Brain microvascular endothelial cell (primary cell): ENCODE measurements at regions not wholly inside any gene's neighbourhood (a gene's known extent, or its start where the extent isn't known, plus 50 kb on each side); places are given as distances from the start of the nearest gene placed in this dataset.

ENCODE experiments used
- DNase-seq: peaks from one replicate; pipeline ENCODE4 v3.0.0-alpha.2; 2020
- H3K27ac ChIP-seq: fragments of 250-450 bp; sonication (Bioruptor Pico); 2 replicates; pipeline ENCODE4 v1.5.1; 2020; ENCODE audit warnings: mild to moderate bottlenecking, moderate library complexity
- H3K27me3 ChIP-seq: fragments of 250-450 bp; sonication (Bioruptor Pico); replicated peaks from 2 replicates; pipeline ENCODE4 v1.5.1; 2020; ENCODE audit warnings: mild to moderate bottlenecking
- H3K36me3 ChIP-seq: fragments of 250-450 bp; sonication (Bioruptor Pico); replicated peaks from 2 replicates; pipeline ENCODE4 v1.5.1; 2020; ENCODE audit warnings: mild to moderate bottlenecking
- H3K4me3 ChIP-seq: 2 replicates; pipeline ENCODE4 v1.5.1; 2011; ENCODE audit warnings: low read depth, mild to moderate bottlenecking, control low read depth, low read length, moderate library complexity
- CTCF ChIP-seq: IDR thresholded peaks from 2 replicates; pipeline ENCODE4 v1.5.1; 2011; ENCODE audit warnings: low read depth, mild to moderate bottlenecking, moderate library complexity, low read length, control low read depth, inconsistent platforms; ENCODE audit errors: missing control alignments
- in situ Hi-C: cut with HindIII; loops from 2 replicates; pipeline ENCODE4 v1.10.0; 2017; ENCODE audit warnings: low sequenced_read_pairs, low pct_ligation_motif_present

DNA sequence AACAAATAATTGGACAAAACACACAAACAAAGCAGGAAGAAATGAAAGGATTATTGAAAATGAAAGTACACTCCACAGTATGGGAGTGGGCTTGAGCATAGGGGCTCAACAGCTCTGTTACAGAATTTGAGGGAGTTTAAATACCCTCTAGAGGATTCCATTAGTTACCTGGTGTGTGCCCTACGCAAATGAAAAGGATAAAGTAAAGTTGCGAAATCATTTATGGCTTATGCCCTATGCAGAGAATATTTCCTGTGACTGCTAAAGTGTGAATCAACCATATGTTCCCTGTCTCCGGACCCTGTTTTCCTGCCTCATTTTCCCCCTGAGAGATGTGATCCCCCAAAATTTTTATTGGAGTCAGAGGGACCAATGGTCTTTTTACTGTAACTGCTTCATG lies 634.6 kb upstream of the CNTNAP2 start:
- no peak for DNase-seq
- no peaks in the 10 kb centered on the region for H3K36me3 ChIP-seq
- no peaks in the 10 kb centered on the region for H3K27me3 ChIP-seq
- in situ Hi-C loops: no loop called here
- H3K4me3 ChIP-seq: no peak overlapping the region
- no peak for TF ChIP-seq CTCF
- no peak overlapping the region for H3K27ac ChIP-seq

GRCh38 chr7:145478541-145478940 lies 638.1 kb upstream of the CNTNAP2 start:
- Histone ChIP-seq H3K27ac (no peak overlapping the region), H3K27me3 (no peaks in the 10 kb centered on the region), H3K4me3 (no peak overlapping the region), H3K36me3 (no peaks in the 10 kb centered on the region)
- DNase-seq: no peak
- no peak for TF ChIP-seq CTCF
- in situ Hi-C loops: no loop called here

- no peaks in the 10 kb centered on the region for H3K27me3 ChIP-seq
- H3K4me3 ChIP-seq: no peak overlapping the region
- no peak for TF ChIP-seq CTCF
- in situ Hi-C loops: no loop called here
- H3K36me3 ChIP-seq: no peaks in the 10 kb centered on the region
- no peak overlapping the region for H3K27ac ChIP-seq
- no peak for DNase-seq
These were observed 638.3 kb upstream of the TPK1 start for GRCh38 chr7:145474009-145474686.

DNA sequence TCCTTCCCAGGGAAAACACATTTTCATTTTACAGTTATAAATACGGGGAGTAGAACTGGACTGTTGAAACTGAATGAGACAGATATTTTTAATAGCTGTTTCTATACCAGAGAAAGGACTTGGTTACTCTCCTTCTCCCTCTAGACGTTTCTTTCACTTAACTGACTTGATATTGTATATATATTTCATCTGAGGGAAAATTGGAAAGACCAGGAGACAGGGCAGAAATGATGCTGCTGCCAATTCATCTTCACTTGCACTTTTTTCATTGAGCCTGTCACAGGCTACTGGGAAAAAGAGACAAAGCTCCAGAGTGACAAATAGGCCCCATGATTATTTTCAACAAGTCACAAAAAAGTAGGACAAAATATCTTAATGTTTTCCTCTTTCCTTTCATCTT lies 636.0 kb upstream of the TPK1 start:
- Histone ChIP-seq H3K27ac (no peak overlapping the region), H3K4me3 (no peak overlapping the region), H3K27me3 (no peaks in the 10 kb centered on the region), H3K36me3 (no peaks in the 10 kb centered on the region)
- TF ChIP-seq CTCF: no peak
- DNase-seq: no peak
- in situ Hi-C loops: no loop called here

DNA sequence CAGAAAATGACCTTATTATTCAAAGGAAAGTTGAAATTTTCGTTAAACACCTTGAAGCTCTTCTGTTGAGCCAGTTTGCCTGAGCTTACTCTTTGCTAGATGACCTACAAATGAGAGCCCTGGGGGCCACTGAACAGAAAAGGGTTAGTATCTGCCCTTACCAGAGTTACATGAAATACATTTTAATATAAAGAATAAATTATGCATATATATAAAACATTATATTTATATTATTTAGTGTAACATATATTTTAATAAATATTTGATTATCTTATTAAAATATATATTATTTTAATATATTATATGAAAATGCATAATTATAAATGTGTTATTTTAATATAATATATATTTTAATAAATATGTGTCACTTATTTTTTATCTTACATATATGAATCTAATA lies 628.4 kb upstream of the TPK1 start:
- Histone ChIP-seq H3K36me3 (no peaks in the 10 kb centered on the region), H3K27me3 (no peaks in the 10 kb centered on the region), H3K4me3 (no peak overlapping the region), H3K27ac (no peak overlapping the region)
- DNase-seq: no peak
- in situ Hi-C loops: no loop called here
- no peak for TF ChIP-seq CTCF

DNA sequence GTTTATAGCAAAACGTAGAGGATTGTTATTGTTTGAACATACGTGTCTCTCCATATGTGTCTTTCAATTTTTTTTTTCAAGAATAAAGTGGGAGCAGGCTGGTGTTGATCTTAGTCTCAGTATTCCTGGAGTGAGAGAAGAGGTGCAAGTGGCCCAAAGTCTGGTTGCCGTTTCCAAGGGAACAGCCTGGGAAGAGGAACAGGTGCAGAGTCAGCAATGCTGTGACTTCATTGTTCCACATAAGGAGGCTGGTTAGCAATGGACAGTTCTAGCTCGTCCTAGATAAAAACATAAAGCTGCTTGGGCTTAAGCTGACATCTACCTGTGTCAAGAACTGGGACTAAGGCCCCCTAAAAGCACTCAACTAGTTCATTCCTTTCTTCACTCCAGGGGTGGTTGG lies 626.6 kb upstream of the TPK1 start:
- DNase-seq: no peak
- H3K27ac ChIP-seq: no peak overlapping the region
- in situ Hi-C loops: no loop called here
- no peak overlapping the region for H3K4me3 ChIP-seq
- H3K27me3 ChIP-seq: no peaks in the 10 kb centered on the region
- H3K36me3 ChIP-seq: no peaks in the 10 kb centered on the region
- no peak for TF ChIP-seq CTCF
